ENCODE measurements at regions not wholly inside any gene's neighbourhood (a gene's known extent, or its start where the extent isn't known, plus 50 kb on each side); places are given as distances from the start of the nearest gene placed in this dataset.

GRCh38 chrX:68895341-68895755 lies 66.5 kb downstream of the EFNB1 start:
- TF ChIP-seq CTCF (IDR thresholded peaks at IDR 0.05; ENCODE audit: control extremely low read depth, extremely low read depth), result no peak
- Histone ChIP-seq H3K4me3 (no peak overlapping the region), H3K27ac (ENCODE audit: low read depth in 1 of 2, low read length in 1 of 2) (peak overlapping the region; percentile 69 to 90), H3K36me3 (ENCODE audit: control insufficient read depth in 4 of 4, insufficient read depth in 4 of 4, low read length in 4 of 4) (no peaks in the 10 kb centered on the region), H3K9me3 (ENCODE audit: control insufficient read depth in 4 of 4, insufficient read depth in 3 of 4, low read length in 3 of 4) (peaks cover 0 to 1% (median 0%) of the 10 kb centered on the region in 4 donors), H3K27me3 (ENCODE audit: control insufficient read depth in 3 of 3, insufficient read depth in 3 of 3, low read length in 2 of 3) (peaks cover 0 to 5% (median 4%) of the 10 kb centered on the region in 3 donors), H3K4me1 (ENCODE audit: control insufficient read depth in 5 of 5, insufficient read depth in 5 of 5, low read length in 5 of 5) (peaks cover 2 to 47% (median 10%) of the 10 kb centered on the region in 5 donors), H3K9ac (ENCODE audit: insufficient read depth in 1 of 2, low read length in 2 of 2) (peak overlapping the region in 1 of 2 donors; percentile 34)
- no peak for ATAC-seq (ENCODE audit: insufficient read depth, low FRiP score)
- WGBS, 2 donors, result 14 to 46% methylated on average over 3 to 4 of the region's 4 CpGs
- DNase-seq, result peak; percentile 81 to 86 (median 85)

- ATAC-seq (ENCODE audit: insufficient read depth, low FRiP score) (peak; percentile 75), DNase-seq (peak; percentile 74 to 88 (median 81))
- 5 to 41% methylated on average over 15 to 49 of the region's 49 CpGs for WGBS, 2 donors
- Histone ChIP-seq H3K27ac (ENCODE audit: low read depth in 1 of 2, low read length in 1 of 2) (peak overlapping the region; percentile 79 to 91), H3K36me3 (ENCODE audit: control insufficient read depth in 4 of 4, insufficient read depth in 4 of 4, low read length in 4 of 4) (no peaks in the 10 kb centered on the region), H3K27me3 (ENCODE audit: control insufficient read depth in 3 of 3, insufficient read depth in 3 of 3, low read length in 2 of 3) (peaks cover 0 to 5% (median 4%) of the 10 kb centered on the region in 3 donors), H3K4me1 (ENCODE audit: control insufficient read depth in 5 of 5, insufficient read depth in 5 of 5, low read length in 5 of 5) (peaks cover 2 to 47% (median 10%) of the 10 kb centered on the region in 5 donors), H3K9me3 (ENCODE audit: control insufficient read depth in 4 of 4, insufficient read depth in 3 of 4, low read length in 3 of 4) (peaks cover 0 to 1% (median 0%) of the 10 kb centered on the region in 4 donors), H3K4me3 (no peak overlapping the region), H3K9ac (ENCODE audit: insufficient read depth in 1 of 2, low read length in 2 of 2) (no peak overlapping the region)
- no peak for TF ChIP-seq CTCF (IDR thresholded peaks at IDR 0.05; ENCODE audit: control extremely low read depth, extremely low read depth)
Observed at GRCh38 chrX:68894513-68895340, 65.9 kb downstream of the EFNB1 start.

- Histone ChIP-seq H3K9me3 (ENCODE audit: control insufficient read depth in 4 of 4, insufficient read depth in 3 of 4, low read length in 3 of 4) (peaks cover 0 to 1% (median 0%) of the 10 kb centered on the region in 4 donors), H3K27ac (ENCODE audit: low read depth in 1 of 2, low read length in 1 of 2) (peak overlapping the region; percentile 79 to 91), H3K27me3 (ENCODE audit: control insufficient read depth in 3 of 3, insufficient read depth in 3 of 3, low read length in 2 of 3) (peaks cover 0 to 5% (median 4%) of the 10 kb centered on the region in 3 donors), H3K4me1 (ENCODE audit: control insufficient read depth in 5 of 5, insufficient read depth in 5 of 5, low read length in 5 of 5) (peaks cover 2 to 46% (median 10%) of the 10 kb centered on the region in 5 donors), H3K9ac (ENCODE audit: insufficient read depth in 1 of 2, low read length in 2 of 2) (no peak overlapping the region), H3K36me3 (ENCODE audit: control insufficient read depth in 4 of 4, insufficient read depth in 4 of 4, low read length in 4 of 4) (no peaks in the 10 kb centered on the region), H3K4me3 (no peak overlapping the region)
- ATAC-seq (ENCODE audit: insufficient read depth, low FRiP score) (no peak), DNase-seq (no peak)
- TF ChIP-seq CTCF (IDR thresholded peaks at IDR 0.05; ENCODE audit: control extremely low read depth, extremely low read depth), result no peak
- WGBS, 2 donors, result 28 to 60% methylated on average over 6 to 8 of the region's 8 CpGs
Observed at GRCh38 chrX:68894142-68894512, 65.3 kb downstream of the EFNB1 start.
